GM18508 (cell line): ENCODE measurements at regions not wholly inside any gene's neighbourhood (a gene's known extent, or its start where the extent isn't known, plus 50 kb on each side); places are given as distances from the start of the nearest gene placed in this dataset.

ENCODE experiments used
- ATAC-seq: cut with Tn5 transposase; IDR thresholded peaks from one replicate; pipeline ENCODE4 v1.9.1; 2021; ENCODE audit warnings: moderate number of reproducible peaks; ENCODE audit not compliant: insufficient read depth, unreplicated experiment

DNA sequence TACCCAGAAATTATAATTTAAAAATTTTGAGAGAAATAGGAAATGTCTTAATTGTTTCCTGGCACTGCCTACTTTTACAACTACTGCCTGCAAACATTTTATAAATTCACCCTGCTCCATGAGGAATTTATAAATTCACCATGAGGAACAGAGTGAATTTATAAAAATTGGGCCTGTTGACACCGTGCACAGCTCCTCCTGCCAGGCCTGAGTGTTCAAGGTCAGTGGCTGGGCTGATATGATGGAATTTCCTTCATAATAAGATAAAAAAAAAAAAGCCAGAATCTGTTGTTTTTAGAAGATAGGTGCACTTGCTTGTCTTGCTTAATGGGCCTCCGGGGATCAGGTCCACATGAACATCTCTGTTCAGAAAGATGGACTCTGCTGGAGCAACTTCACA lies 151.7 kb upstream of the RASGEF1B start:
- ATAC-seq, result no peak

GRCh38 chr4:81622474-81623184 lies 150.9 kb upstream of the RASGEF1B start:
- no peak for ATAC-seq

- no peak for ATAC-seq
Measured at GRCh38 chr4:81622028-81622427, 150.3 kb upstream of the RASGEF1B start.

DNA sequence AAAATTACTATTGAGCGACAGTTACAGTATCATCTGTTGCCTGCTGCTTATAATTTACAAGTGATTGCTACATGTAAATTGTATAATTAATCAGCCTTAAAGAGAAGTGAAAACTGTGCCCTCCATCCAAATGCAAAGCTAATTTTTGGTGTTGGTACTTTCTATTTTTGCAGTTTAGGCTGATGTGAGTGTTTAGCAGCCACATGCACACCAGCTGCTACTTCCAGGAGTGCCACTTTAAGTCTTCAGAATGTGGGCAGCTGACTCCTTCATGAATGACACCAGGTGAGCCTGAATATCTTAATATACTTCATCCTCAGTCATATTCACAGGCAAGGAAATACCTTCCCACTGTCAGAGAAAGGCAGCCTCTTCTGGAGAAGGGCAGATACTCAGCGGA lies 149.8 kb upstream of the RASGEF1B start:
- no peak for ATAC-seq

GRCh38 chr4:81620442-81620841 lies 148.7 kb upstream of the RASGEF1B start:
- no peak for ATAC-seq

DNA sequence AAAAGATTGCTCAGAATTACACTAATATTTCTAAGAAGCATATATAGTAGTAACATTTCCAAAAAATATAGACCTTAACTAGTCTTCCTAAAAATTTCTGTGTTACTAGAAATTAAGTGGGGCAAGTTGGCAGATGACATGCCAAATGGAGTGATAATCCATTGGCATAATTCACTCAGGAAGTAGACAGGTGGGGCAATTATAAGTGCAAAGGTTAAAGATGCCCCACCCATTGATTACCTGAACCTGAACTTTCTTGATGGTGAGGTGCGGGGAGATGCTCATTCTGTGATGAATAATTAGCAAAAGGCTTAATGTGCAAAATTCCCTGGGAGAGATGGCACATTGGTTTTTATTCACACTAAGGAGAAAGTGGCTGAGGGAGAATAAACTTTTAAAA lies 145.8 kb upstream of the RASGEF1B start:
- ATAC-seq, result no peak

DNA sequence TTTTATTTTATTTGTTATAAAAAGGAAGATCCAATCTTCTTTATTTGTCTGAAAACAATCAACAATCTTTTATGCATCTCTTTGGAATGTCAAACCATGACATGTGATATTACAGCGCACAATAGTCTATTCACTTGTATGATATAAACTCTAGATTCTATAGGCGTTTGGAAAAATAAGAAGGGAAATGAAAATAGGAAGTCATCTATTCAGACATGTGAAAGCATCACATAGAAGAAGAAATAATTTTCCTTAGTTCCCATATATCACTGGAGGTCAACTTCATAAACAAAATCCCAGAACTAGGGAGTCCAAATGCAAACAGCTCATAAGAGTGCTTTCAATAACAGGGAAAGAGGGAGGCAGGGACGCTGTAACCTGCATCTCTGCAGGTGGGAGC lies 139.5 kb upstream of the RASGEF1B start:
- ATAC-seq, result no peak

- ATAC-seq, result no peak
Measured at GRCh38 chr4:81609844-81610243, 138.1 kb upstream of the RASGEF1B start.

- no peak for ATAC-seq
Measured at GRCh38 chr4:81607950-81608349, 136.2 kb upstream of the RASGEF1B start.

DNA sequence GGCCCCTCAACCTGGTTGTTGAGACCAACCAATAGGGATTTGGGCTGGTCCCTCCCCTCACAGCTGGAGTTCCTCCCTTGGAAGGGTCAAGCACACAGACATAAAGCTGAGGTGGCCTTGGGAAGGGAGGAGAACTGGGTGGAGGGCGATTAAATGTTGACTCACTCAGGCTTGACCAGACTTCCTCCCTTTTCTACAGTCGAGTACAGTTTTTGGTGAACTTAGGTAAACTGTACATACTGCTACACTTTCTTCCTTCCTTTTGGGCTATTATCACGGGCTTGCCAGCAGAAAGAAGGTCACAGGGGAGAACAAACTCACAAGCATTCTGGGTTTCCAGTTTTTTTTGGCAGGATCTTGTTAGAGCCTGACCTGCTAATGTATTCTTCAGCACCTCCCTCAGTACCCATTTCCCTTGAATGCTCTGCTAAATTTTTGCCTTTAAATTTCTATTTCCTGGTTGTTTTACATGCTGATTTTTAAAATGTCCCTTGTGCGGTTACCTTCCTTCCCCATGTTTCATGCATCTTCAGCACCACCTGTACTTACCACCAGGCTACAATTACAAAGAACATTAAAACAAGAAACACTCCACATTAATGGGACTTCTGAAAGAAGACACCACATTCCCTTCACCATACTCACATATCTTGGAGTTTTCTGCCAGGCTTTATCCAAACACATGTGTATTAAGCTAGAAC lies 135.2 kb upstream of the RASGEF1B start:
- no peak for ATAC-seq

- ATAC-seq, result no peak
Measured at GRCh38 chr4:81606166-81606565, 134.5 kb upstream of the RASGEF1B start.

DNA sequence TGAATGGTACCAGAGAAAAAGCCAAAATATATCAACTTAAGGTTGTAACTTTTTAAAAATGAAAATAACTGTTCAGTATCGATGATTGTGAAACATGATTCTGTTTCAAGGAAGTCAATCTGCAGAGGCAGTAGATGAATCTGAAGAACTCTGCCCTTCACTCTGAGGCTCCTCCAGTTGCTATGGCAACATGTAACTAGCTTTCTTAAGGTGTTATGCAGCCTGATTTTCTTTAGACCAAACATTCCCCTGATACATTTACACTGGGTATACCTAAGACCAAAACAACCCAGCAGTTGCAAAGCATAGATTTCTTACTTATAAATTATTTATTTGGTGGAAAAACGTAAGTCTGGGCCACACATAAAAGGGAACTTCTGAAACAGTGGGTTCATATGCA lies 133.6 kb upstream of the RASGEF1B start:
- no peak for ATAC-seq

GRCh38 chr4:81604683-81605218 lies 133.0 kb upstream of the RASGEF1B start:
- ATAC-seq, result no peak

- ATAC-seq, result no peak
Measured at GRCh38 chr4:81602854-81603253, 131.1 kb upstream of the RASGEF1B start.

DNA sequence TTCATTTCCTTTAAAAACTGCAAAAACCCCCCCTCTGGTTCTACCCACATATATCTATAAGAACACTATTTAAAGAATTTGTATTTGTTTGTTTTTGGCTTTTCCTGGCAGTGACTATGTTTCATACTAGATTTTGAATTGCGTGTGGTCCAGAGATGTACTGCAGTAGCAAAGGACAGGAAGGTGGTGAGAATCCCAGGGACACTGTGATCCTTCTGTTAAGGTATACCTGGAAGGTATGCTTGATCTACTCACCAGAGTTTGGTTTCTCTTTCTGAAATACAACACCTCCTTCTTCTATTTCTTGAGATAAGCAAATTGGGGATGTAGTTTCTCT lies 129.6 kb upstream of the RASGEF1B start:
- no peak for ATAC-seq

DNA sequence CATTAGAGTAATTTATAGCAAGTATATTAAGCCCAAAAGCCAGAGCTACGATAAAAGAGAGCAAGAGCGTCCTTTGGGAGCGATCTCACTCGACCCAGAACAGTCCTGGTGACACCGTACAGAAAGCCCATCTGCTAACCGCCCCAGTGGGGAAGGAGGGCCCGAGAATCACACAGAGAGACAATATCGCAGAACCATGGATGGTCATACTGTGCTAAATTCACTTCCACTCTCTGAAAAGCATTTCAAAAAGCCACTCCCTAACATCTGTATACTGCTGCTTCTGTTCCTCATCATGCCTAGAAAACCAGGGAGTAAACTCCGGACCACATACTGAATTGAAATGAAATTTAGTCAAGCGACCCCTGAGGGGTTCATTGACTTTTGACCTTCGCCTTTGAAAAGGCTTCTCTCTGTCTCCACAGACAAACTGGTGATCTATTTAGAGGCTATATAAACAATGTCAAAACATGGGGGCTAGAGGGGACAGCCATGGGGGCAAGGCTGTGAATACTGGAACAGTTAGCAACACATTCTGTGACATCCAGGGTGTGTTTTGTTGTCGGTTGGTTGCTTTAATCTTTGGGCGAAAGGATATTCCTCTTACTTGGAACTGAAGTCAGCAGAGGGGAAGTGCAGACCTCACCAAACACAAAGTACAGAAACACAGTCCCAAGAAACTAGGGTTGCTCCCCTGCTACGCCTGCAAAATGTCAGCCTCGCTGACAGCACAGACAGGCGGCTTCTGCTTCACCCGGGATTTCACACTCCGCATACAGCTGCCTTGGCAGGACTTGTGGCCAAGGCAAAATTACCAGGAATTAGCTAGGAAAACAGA lies 129.0 kb upstream of the RASGEF1B start:
- no peak for ATAC-seq

DNA sequence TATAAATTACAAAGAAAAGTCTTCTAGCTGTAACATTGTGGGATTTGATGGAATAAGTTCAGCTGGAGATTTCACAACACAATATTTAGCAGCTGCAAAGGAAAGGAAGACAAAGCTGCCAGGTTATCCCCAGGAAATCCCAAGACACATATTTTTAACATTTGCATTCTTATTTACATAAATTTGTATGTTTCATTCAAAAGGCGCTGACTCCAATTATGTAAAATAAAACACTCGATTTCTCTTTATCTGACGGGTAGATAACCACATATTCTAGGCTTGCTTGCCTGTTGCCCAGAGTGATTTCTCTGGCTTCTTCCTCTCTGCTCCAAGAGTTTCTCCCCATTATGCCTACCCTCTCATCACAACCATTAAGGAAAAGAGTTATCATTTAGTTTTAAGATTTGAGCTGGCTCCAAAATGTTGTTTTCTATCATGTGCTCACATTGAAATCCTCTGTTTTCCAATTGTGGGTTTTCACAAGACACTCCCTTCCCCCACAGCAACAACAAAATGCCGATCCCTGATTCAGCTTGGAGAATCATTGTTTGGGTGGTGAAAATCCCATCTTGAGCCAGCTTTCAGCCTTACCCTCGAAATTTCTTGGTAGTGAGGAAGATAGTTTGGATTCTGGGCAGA lies 128.2 kb upstream of the RASGEF1B start:
- ATAC-seq, result no peak

GRCh38 chr4:81595798-81596610 lies 124.3 kb upstream of the RASGEF1B start:
- no peak for ATAC-seq

DNA sequence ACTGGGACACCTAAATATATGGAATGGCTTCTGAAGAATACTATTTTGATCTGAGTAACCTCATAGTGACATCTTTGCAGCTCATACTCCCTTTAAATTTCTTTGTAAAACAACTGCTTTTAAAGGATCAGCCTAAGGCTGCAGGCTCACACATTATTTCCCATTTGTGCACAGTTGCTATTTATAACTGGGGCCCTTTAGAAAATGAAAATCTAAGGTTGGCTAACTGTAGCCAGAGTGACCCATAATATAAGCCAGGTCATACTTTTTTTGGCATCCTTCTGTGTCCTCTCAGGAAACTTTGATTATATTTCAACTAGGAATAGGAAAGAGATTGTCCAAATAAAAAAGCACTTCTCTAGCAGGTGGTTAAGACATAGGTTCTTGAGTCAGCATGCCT lies 123.6 kb upstream of the RASGEF1B start:
- ATAC-seq, result no peak
